VCaP (cell line): ENCODE measurements at regions not wholly inside any gene's neighbourhood (a gene's known extent, or its start where the extent isn't known, plus 50 kb on each side); places are given as distances from the start of the nearest gene placed in this dataset.

Experiments
- H3K27ac ChIP-seq: fragments of 450-650 bp; 2 replicates; pipeline ENCODE4 v1.5.1; 2017
- TF ChIP-seq, protein P1 (sequence below): fragments of 450-650 bp; conservative IDR thresholded peaks from 2 replicates; pipeline ENCODE4 v1.5.1; 2017; ENCODE audit warnings: mild to moderate bottlenecking, moderate library complexity

DNA sequence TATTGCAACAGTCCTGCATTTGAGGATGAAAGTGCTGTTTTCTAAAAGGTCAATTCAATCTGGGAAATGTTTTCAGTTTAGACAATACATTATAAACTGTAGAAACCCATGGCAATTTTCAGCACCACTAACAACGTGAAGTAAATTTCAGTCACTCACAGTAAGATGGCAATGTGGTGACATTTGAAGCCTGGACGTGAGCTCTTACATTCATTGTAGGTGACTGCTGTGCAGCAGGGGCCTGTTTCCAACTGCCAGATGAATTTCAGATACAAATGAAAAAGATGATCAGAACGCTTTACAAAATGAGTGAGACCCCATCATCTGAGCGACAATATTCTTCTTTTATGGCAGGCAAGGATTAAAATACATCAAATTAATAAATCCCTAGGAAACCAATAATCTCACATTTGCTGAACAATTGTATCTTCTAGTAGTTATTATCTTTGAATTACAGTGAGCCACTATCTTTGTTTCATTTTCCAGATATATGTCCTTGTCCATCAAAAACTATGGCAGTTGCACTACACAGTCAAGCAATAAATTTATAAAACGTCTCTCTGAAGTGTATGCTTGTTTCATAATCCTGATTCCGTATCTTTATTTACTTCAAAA lies 1816.8 kb downstream of the OLFM4 start:
- TF ChIP-seq, protein P1, sequence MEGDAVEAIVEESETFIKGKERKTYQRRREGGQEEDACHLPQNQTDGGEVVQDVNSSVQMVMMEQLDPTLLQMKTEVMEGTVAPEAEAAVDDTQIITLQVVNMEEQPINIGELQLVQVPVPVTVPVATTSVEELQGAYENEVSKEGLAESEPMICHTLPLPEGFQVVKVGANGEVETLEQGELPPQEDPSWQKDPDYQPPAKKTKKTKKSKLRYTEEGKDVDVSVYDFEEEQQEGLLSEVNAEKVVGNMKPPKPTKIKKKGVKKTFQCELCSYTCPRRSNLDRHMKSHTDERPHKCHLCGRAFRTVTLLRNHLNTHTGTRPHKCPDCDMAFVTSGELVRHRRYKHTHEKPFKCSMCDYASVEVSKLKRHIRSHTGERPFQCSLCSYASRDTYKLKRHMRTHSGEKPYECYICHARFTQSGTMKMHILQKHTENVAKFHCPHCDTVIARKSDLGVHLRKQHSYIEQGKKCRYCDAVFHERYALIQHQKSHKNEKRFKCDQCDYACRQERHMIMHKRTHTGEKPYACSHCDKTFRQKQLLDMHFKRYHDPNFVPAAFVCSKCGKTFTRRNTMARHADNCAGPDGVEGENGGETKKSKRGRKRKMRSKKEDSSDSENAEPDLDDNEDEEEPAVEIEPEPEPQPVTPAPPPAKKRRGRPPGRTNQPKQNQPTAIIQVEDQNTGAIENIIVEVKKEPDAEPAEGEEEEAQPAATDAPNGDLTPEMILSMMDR, result no peak
- H3K27ac ChIP-seq, result no peak overlapping the region

DNA sequence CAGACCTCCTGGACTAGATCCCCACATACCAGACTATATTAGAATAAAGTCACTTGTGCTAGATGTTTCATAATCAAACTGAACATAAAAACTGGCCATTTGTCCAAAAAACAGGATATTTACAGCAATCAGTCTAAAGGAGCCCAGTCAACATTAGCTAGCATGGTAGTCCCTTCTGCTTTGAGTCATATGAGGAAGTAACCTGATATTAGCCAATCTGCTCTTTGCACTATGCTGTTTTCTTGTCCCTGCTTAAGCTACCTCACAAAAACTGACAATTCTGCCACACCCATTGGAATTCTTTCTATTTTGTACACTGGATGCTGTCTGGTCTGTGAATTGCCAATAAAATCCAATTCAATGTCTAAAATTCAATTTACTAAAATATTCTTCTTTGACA lies 1824.2 kb downstream of the OLFM4 start:
- TF ChIP-seq, protein P1, result no peak
- no peak overlapping the region for H3K27ac ChIP-seq

DNA sequence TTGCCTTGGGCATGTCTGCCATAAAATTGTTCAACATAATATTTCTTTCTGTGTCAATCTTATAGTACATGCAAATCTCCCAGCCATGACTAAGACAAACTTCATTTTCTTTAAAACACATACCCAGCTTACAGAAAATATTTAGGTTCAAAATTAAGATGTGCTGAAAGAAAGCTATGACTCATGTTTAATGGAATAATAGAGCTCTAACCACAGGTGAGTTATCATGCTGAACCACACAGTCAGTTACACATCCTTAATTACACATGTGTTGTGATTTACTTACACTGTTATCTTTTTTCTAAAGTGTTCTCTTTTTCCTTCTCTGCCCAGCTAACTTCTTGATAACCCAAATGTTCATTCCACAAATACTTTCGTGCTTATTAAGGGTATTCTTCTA lies 1831.2 kb downstream of the OLFM4 start:
- TF ChIP-seq, protein P1, result no peak
- no peak overlapping the region for H3K27ac ChIP-seq

DNA sequence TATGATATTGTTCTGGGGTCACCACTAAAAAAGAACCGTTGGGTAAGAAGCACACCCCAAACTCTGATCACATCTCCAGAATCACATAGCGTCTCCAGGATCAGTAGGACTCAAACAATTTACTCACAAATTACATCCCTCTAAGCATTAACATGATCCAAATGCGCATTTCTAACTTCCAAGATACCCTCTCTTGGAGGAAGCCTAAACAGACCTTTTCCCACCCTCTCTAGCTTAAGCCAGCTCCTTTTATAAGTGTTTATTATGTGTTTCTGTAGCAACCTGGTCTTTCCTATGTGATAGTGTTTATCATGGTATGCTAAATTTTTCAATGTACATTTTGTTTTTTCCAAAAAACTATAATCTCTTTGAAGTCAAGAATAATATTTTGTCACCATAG lies 1846.5 kb downstream of the OLFM4 start:
- TF ChIP-seq, protein P1, result no peak
- H3K27ac ChIP-seq, result no peak overlapping the region

DNA sequence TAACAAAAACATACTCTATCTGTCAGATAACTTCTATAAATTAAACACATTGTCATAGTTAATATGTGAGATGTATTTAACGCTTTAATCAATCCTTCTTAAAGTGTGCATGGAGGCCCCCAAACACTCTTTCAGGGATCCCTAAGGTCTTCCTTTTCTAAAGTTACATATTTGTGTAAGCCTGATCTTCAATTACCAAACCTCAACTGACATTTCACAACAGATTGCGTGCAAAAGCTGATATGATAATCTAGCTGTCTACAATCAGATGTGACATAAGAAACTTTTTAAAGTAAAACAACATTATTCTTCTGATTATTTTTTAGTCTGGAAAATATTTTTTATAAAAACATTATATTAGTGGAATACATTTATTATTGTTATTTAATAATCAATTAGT lies 1850.4 kb downstream of the OLFM4 start:
- H3K27ac ChIP-seq, result no peak overlapping the region
- TF ChIP-seq, protein P1, result no peak

DNA sequence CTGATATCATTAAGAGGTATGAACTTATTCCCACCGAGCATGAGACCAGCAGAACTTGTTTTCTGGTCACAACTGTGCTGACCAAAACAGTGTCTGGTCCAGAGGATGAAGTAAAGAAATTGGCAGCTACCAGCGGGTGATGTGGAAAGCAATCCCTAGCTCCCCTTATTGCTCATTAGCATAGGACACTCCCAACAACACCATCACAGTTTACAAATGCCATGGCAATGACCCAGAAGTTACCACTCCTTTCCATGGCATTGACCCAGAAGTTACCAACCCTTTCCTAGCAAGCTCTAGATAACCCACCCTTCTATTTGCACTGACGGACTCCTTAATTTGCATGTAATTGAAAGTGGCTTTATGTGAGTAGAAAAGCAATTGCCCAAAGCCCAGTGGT lies 1856.1 kb downstream of the OLFM4 start:
- TF ChIP-seq, protein P1, result no peak
- no peak overlapping the region for H3K27ac ChIP-seq

DNA sequence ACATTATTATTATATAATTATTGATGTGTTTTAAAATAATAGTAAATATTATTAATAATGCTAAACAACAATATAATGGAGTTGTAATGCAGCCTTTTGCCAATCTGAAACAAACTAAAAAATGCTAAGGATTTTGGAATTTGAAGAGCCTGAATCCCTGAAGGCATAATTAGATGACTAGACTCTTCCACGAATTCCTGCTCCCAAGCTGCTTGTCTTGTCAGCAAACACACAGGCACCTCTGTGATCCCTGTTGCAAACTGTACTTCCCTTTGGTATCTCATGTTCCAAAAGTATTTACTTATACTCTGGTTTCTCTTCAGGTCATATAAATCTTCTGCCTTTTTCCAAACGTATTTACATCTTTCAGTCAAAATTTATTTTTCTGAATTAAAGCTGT lies 1862.4 kb downstream of the OLFM4 start:
- TF ChIP-seq, protein P1, result no peak
- no peak overlapping the region for H3K27ac ChIP-seq
